AG08395 (cell line): ENCODE measurements at regions not wholly inside any gene's neighbourhood (a gene's known extent, or its start where the extent isn't known, plus 50 kb on each side); places are given as distances from the start of the nearest gene placed in this dataset.
A peak's percentile ranks its signal among the peaks of the same experiment; 100 is the strongest.
"Not testable (repeated sequence)": the region's sequence is repeated elsewhere in the genome, so short reads cannot be mapped to it uniquely, and the experiment has no call there.

Source experiments
- DNase-seq: peaks from one replicate; pipeline ENCODE4 v3.0.0; 2012; ENCODE audit warnings: mixed read lengths, low spot score

DNA sequence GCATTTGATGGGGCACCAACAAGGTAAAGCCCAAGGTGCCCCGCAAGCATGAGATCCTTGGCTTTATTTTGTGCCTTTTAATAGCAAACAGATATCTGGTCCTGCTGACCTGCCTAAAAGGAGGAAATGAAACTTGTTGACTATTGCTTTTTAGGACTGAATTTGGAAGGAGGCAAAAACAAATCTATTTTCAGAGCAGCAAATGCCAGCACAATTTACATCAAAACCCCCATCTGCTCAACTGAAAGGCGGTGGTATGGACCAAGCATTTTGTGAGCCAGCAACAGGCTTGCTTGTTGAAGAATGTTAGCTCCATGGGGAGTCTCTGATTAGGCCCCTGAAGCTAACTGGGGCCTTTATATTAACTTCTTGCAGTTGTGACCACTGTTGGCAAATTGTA is 192.6 kb upstream of the E2F8 start:
- no peak for DNase-seq

- peak; percentile 82 for DNase-seq
These were observed 191.8 kb upstream of the E2F8 start for GRCh38 chr11:19432370-19433061.

DNA sequence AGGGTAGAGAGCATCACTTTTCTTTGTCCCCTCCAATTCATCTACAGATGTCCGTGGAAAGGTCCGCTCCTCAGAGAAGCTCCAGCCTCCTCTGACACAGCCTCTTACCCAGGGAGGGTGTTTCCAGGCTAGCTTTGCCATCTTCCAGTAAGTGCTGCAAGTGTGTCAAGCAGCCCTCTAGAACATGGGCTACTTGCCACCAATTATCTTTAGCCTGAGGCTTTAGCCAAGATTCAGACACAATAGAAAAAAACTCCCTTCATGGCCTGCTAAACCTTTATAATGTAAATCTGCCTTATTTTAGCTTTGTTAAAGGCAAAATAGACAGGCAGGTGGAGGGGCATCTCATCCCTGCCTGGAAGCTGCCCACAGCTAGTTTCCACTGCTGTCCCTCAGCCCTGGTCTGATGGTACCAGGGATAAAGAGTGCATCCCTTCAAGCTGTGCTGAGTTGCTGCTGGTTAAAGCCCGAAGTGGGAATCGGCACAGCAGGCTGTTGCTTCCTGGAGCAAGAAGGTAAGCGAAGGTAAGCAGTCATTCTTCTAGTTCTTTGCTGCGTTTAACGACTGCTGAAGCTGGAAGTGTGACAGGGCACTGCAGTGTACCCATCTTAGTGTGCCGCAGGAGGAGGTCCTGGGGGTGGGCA is 190.1 kb upstream of the E2F8 start:
- no peak for DNase-seq

DNA sequence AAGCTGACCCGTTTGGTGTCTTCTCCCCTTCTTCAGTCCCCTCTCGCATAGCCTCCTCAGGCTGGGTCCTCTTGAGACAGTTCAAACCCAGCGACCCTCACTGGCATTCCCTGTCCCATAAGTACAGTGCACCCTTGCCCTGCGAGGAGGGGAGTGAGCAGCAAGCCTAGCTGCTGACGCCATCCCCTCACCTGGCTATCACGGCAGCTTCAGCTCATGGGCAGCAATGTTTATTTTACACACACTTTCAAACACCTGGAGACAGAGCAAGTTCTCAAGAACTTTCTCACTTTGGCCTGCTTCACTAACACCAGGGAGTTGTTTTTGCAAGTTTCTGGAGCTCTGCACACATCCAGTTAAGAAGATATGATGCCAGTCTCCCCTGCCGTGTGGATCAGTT is 189.6 kb upstream of the E2F8 start:
- no peak for DNase-seq

DNA sequence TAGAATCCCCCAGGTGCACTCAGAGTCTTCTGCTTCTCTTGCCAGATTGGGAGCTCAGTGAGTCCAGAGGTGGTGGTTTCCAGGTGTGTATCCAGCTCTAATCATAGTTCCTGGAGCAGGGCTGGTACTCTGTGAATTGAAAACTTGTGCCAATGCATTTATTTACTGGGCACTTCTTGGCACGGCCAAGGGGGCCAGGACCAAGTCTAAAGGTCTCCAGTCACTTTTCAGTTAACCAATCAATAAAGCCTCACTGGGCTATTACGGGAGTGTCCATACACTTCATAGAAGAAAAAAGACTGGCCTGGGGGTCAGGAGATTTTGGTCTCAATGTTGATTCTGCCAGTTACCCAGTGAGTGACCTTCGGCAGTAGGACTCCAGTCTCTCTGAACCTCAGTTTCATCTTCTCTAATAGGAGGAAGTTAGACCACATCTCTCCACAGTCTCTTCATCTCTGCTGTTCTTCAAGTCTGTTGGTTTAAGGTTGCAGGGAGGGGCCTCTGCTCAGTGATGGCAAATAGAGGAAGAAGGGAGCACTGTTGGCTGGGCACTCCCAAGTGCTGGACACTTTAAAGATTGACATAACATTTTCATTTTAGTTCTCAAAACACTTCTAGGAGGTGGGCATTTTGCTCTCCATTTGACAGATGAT is 188.5 kb upstream of the E2F8 start:
- DNase-seq, result no peak

DNA sequence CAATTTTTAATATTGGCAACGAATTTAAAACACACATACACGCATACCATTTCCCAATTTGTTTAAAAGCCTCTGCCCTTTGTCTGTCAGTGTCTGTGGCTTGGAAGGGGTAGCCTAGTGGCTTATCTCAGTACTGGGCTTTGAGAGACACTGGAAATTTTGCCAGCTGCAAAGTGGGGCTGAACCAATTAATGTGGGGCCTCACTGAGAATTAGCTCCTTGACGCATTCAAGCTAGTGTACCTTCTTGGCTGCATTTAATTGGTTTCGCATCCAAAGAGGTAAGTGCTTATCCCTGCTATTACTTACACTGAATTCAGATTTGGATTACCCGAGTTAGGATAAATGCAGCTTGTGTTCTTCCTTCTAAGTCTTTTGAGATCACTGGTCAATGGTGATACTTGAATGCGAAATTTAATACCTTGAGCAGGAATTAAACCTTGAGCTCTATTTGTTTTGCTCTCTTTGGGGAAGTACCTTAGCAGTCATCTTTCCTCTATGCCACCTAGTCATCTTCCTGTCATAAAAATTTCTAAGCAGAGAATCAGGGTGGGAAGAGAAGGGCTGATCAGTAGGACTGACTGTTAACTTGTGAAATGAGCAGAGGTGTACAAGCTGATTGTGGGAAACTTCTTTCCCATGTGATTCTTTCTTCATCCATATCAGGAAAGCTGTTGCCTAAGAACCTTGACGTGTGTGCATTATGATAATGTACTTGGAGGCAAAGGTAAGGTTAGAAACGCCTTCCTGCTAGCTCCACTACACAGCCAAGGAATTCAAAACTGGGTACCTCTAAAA is 187.7 kb upstream of the E2F8 start:
- DNase-seq, result no peak

DNA sequence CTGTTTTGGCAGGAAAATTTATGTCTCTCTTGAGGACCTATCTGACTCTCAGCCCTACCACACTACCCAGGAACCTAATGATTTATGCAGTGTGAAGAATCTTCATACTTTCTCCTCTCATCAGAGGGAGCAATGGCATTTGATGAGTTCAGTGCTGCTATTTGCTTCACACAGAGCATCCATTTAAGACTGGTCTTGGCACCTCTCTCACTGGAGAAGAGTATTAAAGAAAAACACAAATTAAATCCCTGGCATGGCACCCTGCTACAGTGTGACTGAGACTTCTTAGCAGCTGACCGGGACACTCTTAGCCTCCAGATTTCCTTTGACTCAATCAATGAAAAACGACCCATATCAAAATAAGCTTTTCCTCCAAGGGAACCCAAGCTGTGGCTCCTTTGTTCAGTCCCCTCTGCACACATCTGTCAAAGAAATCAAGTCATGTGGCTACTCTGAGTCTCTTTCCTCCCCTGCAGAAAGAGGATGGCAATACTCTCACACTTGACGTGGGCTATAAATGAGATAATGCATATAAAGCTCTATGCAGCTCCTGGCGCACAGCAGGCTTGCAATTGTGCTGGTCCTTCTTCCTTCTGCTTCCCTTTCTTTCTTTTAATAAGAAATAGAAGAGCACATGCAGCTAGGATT is 186.1 kb upstream of the E2F8 start:
- DNase-seq, result no peak

- DNase-seq, result no peak
These were observed 185.4 kb upstream of the E2F8 start for GRCh38 chr11:19426011-19426755.

- DNase-seq, result no peak
These were observed 181.5 kb upstream of the E2F8 start for GRCh38 chr11:19422276-19422675.

DNA sequence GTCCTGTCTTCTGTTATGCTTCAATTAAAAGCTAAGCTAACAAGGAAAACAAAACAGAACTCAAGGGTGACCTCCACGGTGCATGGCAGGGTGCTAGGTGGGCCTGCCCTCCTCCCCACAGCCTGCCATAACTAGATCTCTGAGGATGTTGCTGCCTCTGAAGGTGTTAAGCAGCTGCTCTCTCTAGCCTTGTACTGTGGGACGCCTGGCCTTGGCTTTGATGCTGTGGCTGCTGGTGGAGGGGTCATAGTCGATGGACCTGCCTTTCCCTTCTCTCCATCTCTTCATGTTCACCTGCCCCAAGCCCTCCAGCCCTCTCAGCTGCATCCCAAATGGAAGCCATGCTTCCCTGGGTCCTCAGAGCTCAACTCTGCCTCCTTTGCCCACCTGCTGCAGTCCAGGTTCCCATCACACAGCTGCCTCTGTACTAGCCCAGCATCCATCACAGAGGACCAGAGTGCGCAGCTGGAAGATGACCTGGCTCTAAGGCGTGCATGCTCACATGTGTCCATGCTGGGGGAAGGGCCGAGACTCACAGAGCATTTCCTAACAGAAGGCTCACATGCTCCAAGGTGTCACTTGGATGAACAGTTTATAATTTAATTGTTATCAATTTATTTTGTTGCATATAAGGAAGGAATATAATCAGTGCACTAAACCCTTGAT is 180.3 kb upstream of the E2F8 start:
- no peak for DNase-seq

DNA sequence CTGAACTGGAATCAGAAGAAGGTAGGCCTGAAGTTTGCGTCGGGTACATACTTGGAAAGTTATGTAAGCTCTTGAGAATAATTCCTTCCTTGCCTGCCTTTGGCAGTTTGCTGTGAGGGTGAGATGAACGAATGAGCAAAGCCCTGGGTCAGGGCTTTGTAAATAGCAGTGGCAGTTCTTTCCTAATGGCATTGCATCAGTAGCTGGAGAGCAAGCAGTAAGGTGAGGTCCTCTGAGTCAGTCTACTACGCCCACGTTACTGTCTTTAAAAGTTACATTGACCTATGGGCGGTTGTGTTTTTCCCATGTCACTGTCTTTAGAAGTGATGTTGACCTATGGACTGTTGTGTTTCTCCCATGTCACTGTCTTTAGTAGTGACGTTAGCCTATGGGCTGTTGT is 179.1 kb upstream of the E2F8 start:
- DNase-seq, result no peak

GRCh38 chr11:19419021-19419750 is 178.4 kb upstream of the E2F8 start:
- DNase-seq, result peak; percentile 57

- DNase-seq, result no peak
These were observed 177.5 kb upstream of the E2F8 start for GRCh38 chr11:19418221-19418620.

GRCh38 chr11:19412070-19412469 is 171.3 kb upstream of the E2F8 start:
- DNase-seq, result not testable (repeated sequence)

DNA sequence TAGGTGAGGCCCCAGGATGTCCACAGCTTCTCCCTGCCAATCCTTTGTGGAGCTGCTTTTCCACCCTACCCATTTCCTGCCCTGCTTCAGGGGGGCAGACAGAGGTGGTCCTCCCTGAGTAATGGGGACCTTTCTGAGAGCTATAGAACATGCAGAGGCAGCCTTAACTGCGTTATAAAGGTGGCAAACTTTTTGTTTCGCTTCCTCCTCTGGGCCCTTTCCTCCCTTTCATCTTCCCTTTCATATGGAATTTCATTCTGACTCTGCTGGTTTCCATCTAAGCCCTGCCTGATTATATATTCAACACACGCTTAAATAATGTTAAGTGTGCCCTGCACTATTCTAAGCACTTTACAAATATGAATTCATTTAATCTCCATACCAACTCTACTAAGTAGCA is 169.3 kb upstream of the E2F8 start:
- no peak for DNase-seq

DNA sequence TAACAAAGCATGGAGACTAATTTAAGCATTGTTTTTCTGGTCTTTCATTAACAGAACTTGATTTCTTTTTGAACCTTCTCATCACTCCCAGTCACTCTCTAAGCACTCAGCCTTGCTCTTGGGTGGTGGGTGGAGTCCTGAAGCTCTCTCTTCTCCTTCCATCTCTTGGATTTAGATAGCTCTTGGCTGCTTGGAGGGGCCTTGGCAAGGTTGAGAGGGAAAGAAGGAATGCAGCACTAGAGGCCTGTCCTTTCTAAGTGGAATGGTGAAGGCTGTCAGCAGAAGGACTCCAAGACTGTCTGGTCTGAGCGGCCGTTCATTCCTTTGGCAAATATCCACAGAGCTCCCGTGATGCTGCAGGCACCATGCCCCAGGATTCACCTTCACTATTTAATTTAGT is 168.6 kb upstream of the E2F8 start:
- DNase-seq, result no peak

DNA sequence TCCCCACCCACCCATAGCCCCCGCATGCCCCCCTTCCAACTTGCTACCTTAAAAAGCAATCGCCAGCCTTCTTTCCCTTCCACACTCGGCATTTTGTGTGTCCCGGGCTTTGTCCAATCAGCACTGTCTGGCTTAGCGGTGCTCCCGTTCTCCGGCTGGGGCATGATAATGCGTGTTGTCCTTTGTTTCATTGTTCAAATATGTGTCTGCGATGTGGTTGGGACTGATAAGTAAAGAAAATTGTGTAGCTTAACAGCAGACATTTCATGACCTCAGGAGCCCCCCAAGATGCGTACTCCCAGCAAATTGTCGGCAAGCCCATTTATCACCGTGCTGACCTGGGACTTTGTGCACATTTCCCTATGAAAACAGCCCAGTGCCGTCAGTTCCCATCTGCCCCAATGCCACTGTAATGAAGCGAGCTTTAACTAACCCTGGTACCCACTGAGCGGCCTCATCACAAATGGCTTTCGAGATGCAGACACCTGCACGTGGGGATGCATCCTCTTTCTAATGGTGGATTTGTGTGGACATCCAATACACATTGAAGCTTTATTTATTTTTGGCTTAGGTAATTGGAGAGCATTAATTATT is 167.0 kb upstream of the E2F8 start:
- no peak for DNase-seq

GRCh38 chr11:19405966-19406365 is 165.2 kb upstream of the E2F8 start:
- no peak for DNase-seq

DNA sequence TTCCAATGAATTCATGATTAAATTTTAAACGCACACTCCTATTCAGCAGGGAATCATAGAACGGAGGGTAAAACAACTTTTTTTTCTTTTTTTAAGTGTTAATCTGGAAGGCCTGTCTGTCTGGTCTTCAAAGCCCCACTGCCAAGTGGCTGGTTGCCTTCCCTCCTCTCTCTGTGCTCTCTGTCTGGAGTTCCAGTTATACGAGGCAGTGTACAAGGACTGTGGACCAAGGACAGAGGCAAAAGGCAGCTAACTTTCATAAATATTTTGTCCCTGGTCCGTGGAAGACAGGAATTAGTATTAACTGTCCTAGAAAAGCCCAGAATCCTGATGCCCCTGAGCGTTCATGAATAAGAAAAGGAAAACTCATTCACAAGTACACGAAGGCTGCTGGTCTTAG is 164.0 kb upstream of the E2F8 start:
- DNase-seq, result no peak
